SU-DHL-6 (cell line): ENCODE measurements at regions not wholly inside any gene's neighbourhood (a gene's known extent, or its start where the extent isn't known, plus 50 kb on each side); places are given as distances from the start of the nearest gene placed in this dataset.

Source experiments
- H2AFZ ChIP-seq: fragments of 200-600 bp; sonication (generic); 2 replicates; pipeline ENCODE4 v1.6.1; 2014; ENCODE audit warnings: low read depth, mild to moderate bottlenecking, moderate library complexity, mixed read lengths, antibody characterized with exemption, low read length; ENCODE audit not compliant: severe bottlenecking
- H3F3A ChIP-seq: fragments of 200-600 bp; shearing (Covaris generic); 2 replicates; pipeline ENCODE4 v1.6.0; 2016; ENCODE audit warnings: antibody characterized with exemption, mild to moderate bottlenecking; ENCODE audit not compliant: insufficient read depth
- H3K27ac ChIP-seq: fragments of 200-600 bp; sonication (generic); 2 replicates; pipeline ENCODE4 v1.5.1; 2016; ENCODE audit warnings: low read depth, mild to moderate bottlenecking, low read length, moderate library complexity, mixed read lengths
- H3K27me3 ChIP-seq: fragments of 200-600 bp; sonication (generic), shearing (Covaris generic); 2 replicates; pipeline ENCODE4 v1.6.0; 2014; ENCODE audit warnings: mild to moderate bottlenecking, low read length
- H3K36me3 ChIP-seq: fragments of 200-600 bp; sonication (generic); 2 replicates; pipeline ENCODE4 v1.6.1; 2014; ENCODE audit warnings: mild to moderate bottlenecking, low read length, mixed read lengths
- H3K4me2 ChIP-seq: fragments of 300-600, 200-600 bp; shearing (Covaris generic), sonication (generic); 2 replicates; pipeline ENCODE4 v1.6.0; 2014; ENCODE audit warnings: low read length, low read depth, mild to moderate bottlenecking; ENCODE audit not compliant: poor library complexity, severe bottlenecking
- H3K4me3 ChIP-seq: fragments of 200-600 bp; sonication (generic); 2 replicates; pipeline ENCODE4 v1.5.1; 2014; ENCODE audit warnings: antibody characterized with exemption, low read length, mild to moderate bottlenecking, mixed read lengths; ENCODE audit not compliant: insufficient read depth, poor library complexity, severe bottlenecking
- H3K79me2 ChIP-seq: fragments of 200-600 bp; sonication (generic); 2 replicates; pipeline ENCODE4 v1.6.1; 2014; ENCODE audit warnings: mild to moderate bottlenecking, low read length, moderate library complexity; ENCODE audit not compliant: insufficient read depth
- H3K9ac ChIP-seq: fragments of 200-600 bp; sonication (generic); 2 replicates; pipeline ENCODE4 v1.7.0; 2014; ENCODE audit warnings: mild to moderate bottlenecking, low read length
- H3K9me2 ChIP-seq: fragments of 200-600 bp; sonication (generic); replicated peaks from 2 replicates; pipeline ENCODE4 v1.6.1; 2014; ENCODE audit warnings: low read length; ENCODE audit not compliant: insufficient read depth
- H3K9me3 ChIP-seq: fragments of 200-600 bp; sonication (generic); 2 replicates; pipeline ENCODE4 v1.6.1; 2014; ENCODE audit warnings: low read length, mixed read lengths; ENCODE audit not compliant: insufficient read depth
- H4K20me1 ChIP-seq: fragments of 200-600 bp; sonication (generic); 2 replicates; pipeline ENCODE4 v1.6.1; 2014; ENCODE audit warnings: low read depth, mild to moderate bottlenecking, antibody characterized with exemption, low read length, moderate library complexity, mixed read lengths
- CTCF ChIP-seq: fragments of 200-600 bp; sonication (generic); IDR thresholded peaks from one replicate; pipeline ENCODE4 v1.5.1; 2017; ENCODE audit warnings: antibody characterized with exemption, mild to moderate bottlenecking, low read length, moderate library complexity; ENCODE audit not compliant: insufficient read depth, poor library complexity, severe bottlenecking
- EZH2phosphoT487 ChIP-seq: fragments of 200-600 bp; sonication (generic), shearing (Covaris generic); conservative IDR thresholded peaks from 2 replicates; pipeline ENCODE4 v1.6.1; 2018; ENCODE audit warnings: mild to moderate bottlenecking, antibody characterized with exemption, low read length, moderate library complexity, mixed read lengths

GRCh38 chrX:46059316-46059715 is 485.9 kb downstream of the ZNF674 start:
- H3K27ac ChIP-seq: no peak overlapping the region
- no peak overlapping the region for H3K9ac ChIP-seq
- H3F3A ChIP-seq: no peaks in the 10 kb centered on the region
- no peak for TF ChIP-seq EZH2phosphoT487
- TF ChIP-seq CTCF: no peak
- no peaks in the 10 kb centered on the region for H3K9me2 ChIP-seq
- H3K9me3 ChIP-seq: no peaks in the 10 kb centered on the region
- no peak overlapping the region for H3K4me3 ChIP-seq
- no peak overlapping the region for H3K4me2 ChIP-seq
- no peaks in the 10 kb centered on the region for H3K79me2 ChIP-seq
- H2AFZ ChIP-seq: no peak overlapping the region
- no peaks in the 10 kb centered on the region for H4K20me1 ChIP-seq
- H3K27me3 ChIP-seq: no peaks in the 10 kb centered on the region
- H3K36me3 ChIP-seq: no peaks in the 10 kb centered on the region

- no peaks in the 10 kb centered on the region for H3K27me3 ChIP-seq
- H2AFZ ChIP-seq: no peak overlapping the region
- no peaks in the 10 kb centered on the region for H3K9me2 ChIP-seq
- no peaks in the 10 kb centered on the region for H4K20me1 ChIP-seq
- no peaks in the 10 kb centered on the region for H3K9me3 ChIP-seq
- H3K36me3 ChIP-seq: no peaks in the 10 kb centered on the region
- no peaks in the 10 kb centered on the region for H3F3A ChIP-seq
- H3K4me2 ChIP-seq: no peak overlapping the region
- no peak overlapping the region for H3K4me3 ChIP-seq
- H3K27ac ChIP-seq: no peak overlapping the region
- TF ChIP-seq EZH2phosphoT487 (no peak), CTCF (no peak)
- no peaks in the 10 kb centered on the region for H3K79me2 ChIP-seq
- H3K9ac ChIP-seq: no peak overlapping the region
Measured at GRCh38 chrX:46044486-46044885, 500.7 kb downstream of the ZNF674 start.

GRCh38 chrX:46040001-46040400 is 505.2 kb downstream of the ZNF674 start:
- no peak for TF ChIP-seq CTCF
- no peak for TF ChIP-seq EZH2phosphoT487
- Histone ChIP-seq H3K4me3 (no peak overlapping the region), H3F3A (no peaks in the 10 kb centered on the region), H3K4me2 (no peak overlapping the region), H4K20me1 (no peaks in the 10 kb centered on the region), H3K27ac (no peak overlapping the region), H3K79me2 (no peaks in the 10 kb centered on the region), H3K9me3 (no peaks in the 10 kb centered on the region), H3K27me3 (no peaks in the 10 kb centered on the region), H3K9me2 (no peaks in the 10 kb centered on the region), H2AFZ (no peak overlapping the region), H3K9ac (no peak overlapping the region), H3K36me3 (no peaks in the 10 kb centered on the region)
